Fibroblast of pulmonary artery (primary cell): ENCODE measurements at regions not wholly inside any gene's neighbourhood (a gene's known extent, or its start where the extent isn't known, plus 50 kb on each side); places are given as distances from the start of the nearest gene placed in this dataset.
"Not testable (repeated sequence)": the region's sequence is repeated elsewhere in the genome, so short reads cannot be mapped to it uniquely, and the experiment has no call there.

Experiments used
- DNase-seq: peaks from one replicate; pipeline ENCODE4 v3.0.0-alpha.2; 2010; ENCODE audit warnings: low read depth
- H3K4me3 ChIP-seq: replicated peaks from 2 replicates; pipeline ENCODE4 v1.5.1; 2011; ENCODE audit warnings: low read depth, mild to moderate bottlenecking, control low read depth, low read length, moderate library complexity
- CTCF ChIP-seq: IDR thresholded peaks from 2 replicates; pipeline ENCODE4 v1.5.1; 2011; ENCODE audit warnings: mild to moderate bottlenecking, control low read depth, low read length, inconsistent platforms; ENCODE audit errors: missing control alignments

GRCh38 chr2:176947754-176948153, 264.8 kb upstream of the HNRNPA3 start:
- H3K4me3 ChIP-seq: no peak overlapping the region
- TF ChIP-seq CTCF: no peak
- no peak for DNase-seq

GRCh38 chr2:176951218-176951617, 261.4 kb upstream of the HNRNPA3 start:
- not testable (repeated sequence) for H3K4me3 ChIP-seq, DNase-seq

GRCh38 chr2:176956791-176957190, 255.8 kb upstream of the HNRNPA3 start:
- no peak for DNase-seq
- no peak for TF ChIP-seq CTCF
- no peak overlapping the region for H3K4me3 ChIP-seq

GRCh38 chr2:176959614-176960013, 253.0 kb upstream of the HNRNPA3 start:
- no peak for TF ChIP-seq CTCF
- no peak overlapping the region for H3K4me3 ChIP-seq

GRCh38 chr2:176960061-176960460, 252.5 kb upstream of the HNRNPA3 start:
- no peak for DNase-seq

More at GRCh38 chr2:176959614-176960013, 253.0 kb upstream of the HNRNPA3 start:
- no peak for DNase-seq

GRCh38 chr2:176960736-176961520, 251.7 kb upstream of the HNRNPA3 start:
- DNase-seq: no peak
- H3K4me3 ChIP-seq: no peak overlapping the region
- no peak for TF ChIP-seq CTCF

More at GRCh38 chr2:176960061-176960460, 252.5 kb upstream of the HNRNPA3 start:
- no peak for TF ChIP-seq CTCF
- no peak overlapping the region for H3K4me3 ChIP-seq

GRCh38 chr2:176961775-176962619, 250.6 kb upstream of the HNRNPA3 start:
- no peak overlapping the region for H3K4me3 ChIP-seq
- DNase-seq: no peak
- no peak for TF ChIP-seq CTCF
